HG03196 (cell line): ENCODE measurements at regions not wholly inside any gene's neighbourhood (a gene's known extent, or its start where the extent isn't known, plus 50 kb on each side); places are given as distances from the start of the nearest gene placed in this dataset.
A peak's percentile ranks its signal among the peaks of the same experiment; 100 is the strongest.
"Not testable (repeated sequence)": the region's sequence is repeated elsewhere in the genome, so short reads cannot be mapped to it uniquely, and the experiment has no call there.

Source experiments
- ATAC-seq: cut with Tn5 transposase; IDR thresholded peaks from one replicate; pipeline ENCODE4 v1.9.1; 2021; ENCODE audit not compliant: unreplicated experiment

GRCh38 chr12:46087916-46088439, 97.6 kb upstream of the SCAF11 start:
- ATAC-seq, result no peak

GRCh38 chr12:46084666-46085631, 94.6 kb upstream of the SCAF11 start:
- ATAC-seq, result no peak

GRCh38 chr12:46082490-46083200, 92.3 kb upstream of the SCAF11 start:
- no peak for ATAC-seq

- no peak for ATAC-seq
These were observed 82.9 kb upstream of the SCAF11 start for GRCh38 chr12:46073321-46073720.

- ATAC-seq, result peak; percentile 91
These were observed 81.6 kb upstream of the SCAF11 start for GRCh38 chr12:46071769-46072624.

- no peak for ATAC-seq
These were observed 81.0 kb upstream of the SCAF11 start for GRCh38 chr12:46071335-46071734.

GRCh38 chr12:46067094-46067493, 76.7 kb upstream of the SCAF11 start:
- no peak for ATAC-seq

GRCh38 chr12:46065412-46066166, 75.2 kb upstream of the SCAF11 start:
- peak; percentile 89 for ATAC-seq

- no peak for ATAC-seq
These were observed 74.2 kb upstream of the SCAF11 start for GRCh38 chr12:46064548-46064947.

GRCh38 chr12:46058697-46059096, 68.3 kb upstream of the SCAF11 start:
- not testable (repeated sequence) for ATAC-seq

GRCh38 chr12:46050805-46051204, 60.4 kb upstream of the SCAF11 start:
- no peak for ATAC-seq

- ATAC-seq, result no peak
These were observed 59.3 kb upstream of the SCAF11 start for GRCh38 chr12:46049665-46050064.

- no peak for ATAC-seq
These were observed 56.1 kb upstream of the SCAF11 start for GRCh38 chr12:46046436-46046835.

- no peak for ATAC-seq
These were observed 53.7 kb upstream of the SCAF11 start for GRCh38 chr12:46043972-46044520.
